Neural cell (in vitro differentiated cells): ENCODE measurements at regions not wholly inside any gene's neighbourhood (a gene's known extent, or its start where the extent isn't known, plus 50 kb on each side); places are given as distances from the start of the nearest gene placed in this dataset.

Experiments used
- H2AFZ ChIP-seq: fragments of 200-600, 300-800 bp; sonication (generic), shearing (Covaris generic); 2 replicates; pipeline ENCODE4 v1.6.0; 2014; ENCODE audit warnings: low read depth, mild to moderate bottlenecking, antibody characterized with exemption, low read length, moderate library complexity
- H3F3A ChIP-seq: fragments of 200-600 bp; shearing (Covaris generic); 2 replicates; pipeline ENCODE4 v1.6.1; 2016; ENCODE audit warnings: mild to moderate bottlenecking, moderate library complexity, mixed read lengths, antibody characterized with exemption, low read length; ENCODE audit not compliant: insufficient read depth, poor library complexity, severe bottlenecking
- H3K27ac ChIP-seq: fragments of 200-600, 300-800 bp; sonication (generic), shearing (Covaris generic); 2 replicates; pipeline ENCODE4 v1.5.1; 2014; ENCODE audit warnings: mild to moderate bottlenecking, low read length, moderate library complexity
- H3K27me3 ChIP-seq: fragments of 300-800, 200-600 bp; sonication (generic), shearing (Covaris generic); 2 replicates; pipeline ENCODE4 v1.6.0; 2014; ENCODE audit warnings: mild to moderate bottlenecking, low read depth, low read length, moderate library complexity; ENCODE audit not compliant: insufficient read depth
- H3K36me3 ChIP-seq: fragments of 300-800, 200-600 bp; sonication (generic), shearing (Covaris generic); 2 replicates; pipeline ENCODE4 v1.5.1; 2014; ENCODE audit warnings: mild to moderate bottlenecking, antibody characterized with exemption, low read length, moderate library complexity; ENCODE audit not compliant: insufficient read depth
- H3K4me2 ChIP-seq: fragments of 300-800, 200-600 bp; sonication (generic), shearing (Covaris generic); 2 replicates; pipeline ENCODE4 v1.6.0; 2014; ENCODE audit warnings: mild to moderate bottlenecking, low read length
- H3K4me3 ChIP-seq: fragments of 300-800, 200-600 bp; sonication (generic), shearing (Covaris generic); 2 replicates; pipeline ENCODE4 v1.5.1; 2014; ENCODE audit warnings: mild to moderate bottlenecking, low read length, moderate library complexity
- H3K79me2 ChIP-seq: fragments of 200-600 bp; shearing (Covaris generic); replicated peaks from 2 replicates; pipeline ENCODE4 v1.6.0; 2014; ENCODE audit warnings: mild to moderate bottlenecking, low read length, moderate library complexity; ENCODE audit not compliant: insufficient read depth
- H3K9ac ChIP-seq: fragments of 300-800, 200-600 bp; sonication (generic), shearing (Covaris generic); 2 replicates; pipeline ENCODE4 v1.6.1; 2016; ENCODE audit warnings: mild to moderate bottlenecking, low read length, mixed read lengths
- H3K9me2 ChIP-seq: fragments of 200-600 bp; shearing (Covaris generic); 2 replicates; pipeline ENCODE4 v1.6.1; 2016; ENCODE audit warnings: mild to moderate bottlenecking, low read length, mixed read lengths; ENCODE audit not compliant: insufficient read depth
- H3K9me3 ChIP-seq: fragments of 200-600, 300-800 bp; sonication (generic), shearing (Covaris generic); 2 replicates; pipeline ENCODE4 v1.6.1; 2016; ENCODE audit warnings: mild to moderate bottlenecking, mixed run types, low read length, moderate library complexity, mixed read lengths
- H4K20me1 ChIP-seq: fragments of 200-600 bp; shearing (Covaris generic); 2 replicates; pipeline ENCODE4 v1.6.1; 2016; ENCODE audit warnings: mild to moderate bottlenecking, mixed run types; ENCODE audit not compliant: insufficient read depth
- EP300 ChIP-seq: fragments of 450-650 bp; conservative IDR thresholded peaks from 2 replicates; pipeline ENCODE4 v1.6.1; 2014; ENCODE audit warnings: antibody characterized with exemption, mild to moderate bottlenecking, moderate library complexity; ENCODE audit not compliant: poor library complexity, severe bottlenecking
- EZH2 ChIP-seq: fragments of 200-600, 300-800 bp; shearing (Covaris generic), sonication (generic); IDR thresholded peaks from 2 replicates; pipeline ENCODE4 v1.6.1; 2014; ENCODE audit warnings: antibody characterized with exemption, low read length, borderline replicate concordance, mild to moderate bottlenecking; ENCODE audit not compliant: insufficient read depth, poor library complexity, severe bottlenecking
- MXI1 ChIP-seq: fragments of 450-650 bp; conservative IDR thresholded peaks from 2 replicates; pipeline ENCODE4 v1.6.1; 2014; ENCODE audit warnings: antibody characterized with exemption, mild to moderate bottlenecking; ENCODE audit not compliant: poor library complexity, severe bottlenecking
- POLR2AphosphoS5 ChIP-seq: IDR thresholded peaks from 2 replicates; pipeline ENCODE4 v1.6.1; 2012
- RAD21 ChIP-seq: fragments of 450-650 bp; conservative IDR thresholded peaks from 2 replicates; pipeline ENCODE4 v1.6.1; 2014; ENCODE audit warnings: antibody characterized with exemption, mild to moderate bottlenecking, moderate library complexity
- SMC3 ChIP-seq: fragments of 450-650 bp; conservative IDR thresholded peaks from 2 replicates; pipeline ENCODE4 v1.6.1; 2014; ENCODE audit warnings: antibody characterized with exemption, mild to moderate bottlenecking, moderate library complexity; ENCODE audit not compliant: poor library complexity
- TAF1 ChIP-seq: IDR thresholded peaks from 2 replicates; pipeline ENCODE4 v1.6.1; 2012; ENCODE audit warnings: low read depth
- TF ChIP-seq, protein P1 (sequence below): IDR thresholded peaks from 2 replicates; pipeline ENCODE4 v1.6.1; 2012; ENCODE audit warnings: borderline replicate concordance
- TF ChIP-seq, protein P2 (sequence below): fragments of 450-650 bp; IDR thresholded peaks from 2 replicates; pipeline ENCODE4 v1.5.1; 2014; ENCODE audit warnings: antibody characterized with exemption, mild to moderate bottlenecking, moderate library complexity; ENCODE audit not compliant: poor library complexity, severe bottlenecking

DNA sequence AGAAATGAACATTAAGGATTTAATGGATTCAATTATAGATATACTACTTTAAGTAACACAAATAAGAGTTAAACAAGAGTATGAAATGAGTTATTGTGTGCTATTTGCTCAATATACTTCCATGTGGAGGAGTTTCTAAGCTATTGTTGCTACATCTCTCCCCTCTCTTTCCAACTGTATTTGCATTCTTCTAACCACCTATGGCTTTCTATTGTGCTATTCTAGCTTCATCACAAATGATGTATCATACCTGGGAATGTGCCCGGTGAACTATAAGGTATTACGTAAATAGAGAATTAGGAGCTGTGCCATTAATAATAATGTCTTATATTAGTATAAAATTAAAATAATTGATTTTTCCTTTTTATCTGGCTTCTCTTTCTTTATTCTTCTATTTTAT is 87.1 kb upstream of the PLEKHG7 start:
- Histone ChIP-seq H3K4me2 (no peak overlapping the region), H4K20me1 (no peaks in the 10 kb centered on the region), H3F3A (no peaks in the 10 kb centered on the region), H3K27me3 (no peaks in the 10 kb centered on the region), H3K9me3 (no peaks in the 10 kb centered on the region), H2AFZ (no peak overlapping the region), H3K4me3 (no peak overlapping the region), H3K36me3 (no peaks in the 10 kb centered on the region), H3K79me2 (no peaks in the 10 kb centered on the region), H3K9ac (no peak overlapping the region), H3K27ac (no peak overlapping the region), H3K9me2 (no peaks in the 10 kb centered on the region)
- TF ChIP-seq POLR2AphosphoS5 = no peak
- TF ChIP-seq EP300 = no peak
- TF ChIP-seq, protein P1, sequence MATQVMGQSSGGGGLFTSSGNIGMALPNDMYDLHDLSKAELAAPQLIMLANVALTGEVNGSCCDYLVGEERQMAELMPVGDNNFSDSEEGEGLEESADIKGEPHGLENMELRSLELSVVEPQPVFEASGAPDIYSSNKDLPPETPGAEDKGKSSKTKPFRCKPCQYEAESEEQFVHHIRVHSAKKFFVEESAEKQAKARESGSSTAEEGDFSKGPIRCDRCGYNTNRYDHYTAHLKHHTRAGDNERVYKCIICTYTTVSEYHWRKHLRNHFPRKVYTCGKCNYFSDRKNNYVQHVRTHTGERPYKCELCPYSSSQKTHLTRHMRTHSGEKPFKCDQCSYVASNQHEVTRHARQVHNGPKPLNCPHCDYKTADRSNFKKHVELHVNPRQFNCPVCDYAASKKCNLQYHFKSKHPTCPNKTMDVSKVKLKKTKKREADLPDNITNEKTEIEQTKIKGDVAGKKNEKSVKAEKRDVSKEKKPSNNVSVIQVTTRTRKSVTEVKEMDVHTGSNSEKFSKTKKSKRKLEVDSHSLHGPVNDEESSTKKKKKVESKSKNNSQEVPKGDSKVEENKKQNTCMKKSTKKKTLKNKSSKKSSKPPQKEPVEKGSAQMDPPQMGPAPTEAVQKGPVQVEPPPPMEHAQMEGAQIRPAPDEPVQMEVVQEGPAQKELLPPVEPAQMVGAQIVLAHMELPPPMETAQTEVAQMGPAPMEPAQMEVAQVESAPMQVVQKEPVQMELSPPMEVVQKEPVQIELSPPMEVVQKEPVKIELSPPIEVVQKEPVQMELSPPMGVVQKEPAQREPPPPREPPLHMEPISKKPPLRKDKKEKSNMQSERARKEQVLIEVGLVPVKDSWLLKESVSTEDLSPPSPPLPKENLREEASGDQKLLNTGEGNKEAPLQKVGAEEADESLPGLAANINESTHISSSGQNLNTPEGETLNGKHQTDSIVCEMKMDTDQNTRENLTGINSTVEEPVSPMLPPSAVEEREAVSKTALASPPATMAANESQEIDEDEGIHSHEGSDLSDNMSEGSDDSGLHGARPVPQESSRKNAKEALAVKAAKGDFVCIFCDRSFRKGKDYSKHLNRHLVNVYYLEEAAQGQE = no peak
- TF ChIP-seq EZH2 = no peak
- no peak for TF ChIP-seq SMC3
- no peak for TF ChIP-seq MXI1
- TF ChIP-seq, protein P2, sequence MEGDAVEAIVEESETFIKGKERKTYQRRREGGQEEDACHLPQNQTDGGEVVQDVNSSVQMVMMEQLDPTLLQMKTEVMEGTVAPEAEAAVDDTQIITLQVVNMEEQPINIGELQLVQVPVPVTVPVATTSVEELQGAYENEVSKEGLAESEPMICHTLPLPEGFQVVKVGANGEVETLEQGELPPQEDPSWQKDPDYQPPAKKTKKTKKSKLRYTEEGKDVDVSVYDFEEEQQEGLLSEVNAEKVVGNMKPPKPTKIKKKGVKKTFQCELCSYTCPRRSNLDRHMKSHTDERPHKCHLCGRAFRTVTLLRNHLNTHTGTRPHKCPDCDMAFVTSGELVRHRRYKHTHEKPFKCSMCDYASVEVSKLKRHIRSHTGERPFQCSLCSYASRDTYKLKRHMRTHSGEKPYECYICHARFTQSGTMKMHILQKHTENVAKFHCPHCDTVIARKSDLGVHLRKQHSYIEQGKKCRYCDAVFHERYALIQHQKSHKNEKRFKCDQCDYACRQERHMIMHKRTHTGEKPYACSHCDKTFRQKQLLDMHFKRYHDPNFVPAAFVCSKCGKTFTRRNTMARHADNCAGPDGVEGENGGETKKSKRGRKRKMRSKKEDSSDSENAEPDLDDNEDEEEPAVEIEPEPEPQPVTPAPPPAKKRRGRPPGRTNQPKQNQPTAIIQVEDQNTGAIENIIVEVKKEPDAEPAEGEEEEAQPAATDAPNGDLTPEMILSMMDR = no peak
- TF ChIP-seq RAD21 = no peak
- no peak for TF ChIP-seq TAF1

DNA sequence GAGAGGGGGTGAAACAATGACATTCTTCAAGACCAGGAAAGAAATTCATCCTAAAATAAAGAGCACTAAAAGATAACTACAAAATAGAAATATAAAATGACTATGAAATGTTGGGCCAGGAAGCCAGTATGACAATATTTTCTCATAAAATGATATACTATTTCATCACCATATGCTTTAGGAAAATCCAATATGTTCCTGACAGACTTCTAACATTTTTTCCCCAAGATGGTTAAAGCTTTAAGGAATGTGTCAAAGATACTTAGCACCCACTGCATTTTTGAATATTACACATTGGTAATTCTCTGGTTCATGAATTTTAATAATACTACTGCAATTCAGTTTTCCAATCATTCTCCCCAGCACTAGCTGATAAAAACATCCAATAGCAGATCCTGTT is 87.7 kb upstream of the PLEKHG7 start:
- no peaks in the 10 kb centered on the region for H3F3A ChIP-seq
- H3K9me3 ChIP-seq = no peaks in the 10 kb centered on the region
- H3K4me3 ChIP-seq = no peak overlapping the region
- TF ChIP-seq, protein P1 = no peak
- TF ChIP-seq, protein P2 = no peak
- TF ChIP-seq EZH2 (no peak), SMC3 (no peak), POLR2AphosphoS5 (no peak), EP300 (no peak), TAF1 (no peak), RAD21 (no peak), MXI1 (no peak)
- no peak overlapping the region for H3K4me2 ChIP-seq
- no peak overlapping the region for H3K9ac ChIP-seq
- no peaks in the 10 kb centered on the region for H3K79me2 ChIP-seq
- H4K20me1 ChIP-seq = no peaks in the 10 kb centered on the region
- H2AFZ ChIP-seq = no peak overlapping the region
- H3K27me3 ChIP-seq = no peaks in the 10 kb centered on the region
- no peaks in the 10 kb centered on the region for H3K9me2 ChIP-seq
- no peaks in the 10 kb centered on the region for H3K36me3 ChIP-seq
- H3K27ac ChIP-seq = no peak overlapping the region
